ENCODE measurements at regions not wholly inside any gene's neighbourhood (a gene's known extent, or its start where the extent isn't known, plus 50 kb on each side); places are given as distances from the start of the nearest gene placed in this dataset.
"Not testable (repeated sequence)": the region's sequence is repeated elsewhere in the genome, so short reads cannot be mapped to it uniquely, and the experiment has no call there.

- Mint-ChIP-seq H3K27ac (ENCODE audit: unreplicated experiment) (no peak overlapping the region), H3K4me1 (ENCODE audit: low read depth) (no peaks in the 10 kb centered on the region), H3K27me3 (ENCODE audit: low read depth) (peaks cover 18% of the 10 kb centered on the region), H3K36me3 (ENCODE audit: low read depth) (peaks cover 1% of the 10 kb centered on the region), H3K9me3 (ENCODE audit: low read depth) (no peaks in the 10 kb centered on the region), H3K4me3 (ENCODE audit: unreplicated experiment) (no peak overlapping the region)
- DNase-seq (ENCODE audit: low spot score) = no peak
- no peak for TF ChIP-seq CTCF (IDR thresholded peaks at IDR 0.05)
Observed at GRCh38 chr7:112581529-112581928, 100.7 kb downstream of the LSMEM1 start.

- Mint-ChIP-seq H3K9me3 (ENCODE audit: low read depth) (peaks cover 4% of the 10 kb centered on the region), H3K4me3 (ENCODE audit: unreplicated experiment) (no peak overlapping the region), H3K4me1 (ENCODE audit: low read depth) (no peaks in the 10 kb centered on the region), H3K36me3 (ENCODE audit: low read depth) (peaks cover 3% of the 10 kb centered on the region), H3K27ac (ENCODE audit: unreplicated experiment) (no peak overlapping the region), H3K27me3 (ENCODE audit: low read depth) (peaks cover 19% of the 10 kb centered on the region)
- no peak for TF ChIP-seq CTCF (IDR thresholded peaks at IDR 0.05)
- DNase-seq (ENCODE audit: low spot score) = no peak
Observed at GRCh38 chr7:112584290-112584689, 103.5 kb downstream of the LSMEM1 start.

GRCh38 chr7:112587504-112587903, 106.7 kb downstream of the LSMEM1 start:
- no peak for TF ChIP-seq CTCF (IDR thresholded peaks at IDR 0.05)
- H3K4me3 Mint-ChIP-seq (ENCODE audit: unreplicated experiment) = no peak overlapping the region
- DNase-seq (ENCODE audit: low spot score) = no peak
- H3K27me3 Mint-ChIP-seq (ENCODE audit: low read depth) = peaks cover 23% of the 10 kb centered on the region
- peaks cover 1% of the 10 kb centered on the region for H3K36me3 Mint-ChIP-seq (ENCODE audit: low read depth)
- no peak overlapping the region for H3K27ac Mint-ChIP-seq (ENCODE audit: unreplicated experiment)
- H3K4me1 Mint-ChIP-seq (ENCODE audit: low read depth) = no peaks in the 10 kb centered on the region
- H3K9me3 Mint-ChIP-seq (ENCODE audit: low read depth) = peaks cover 12% of the 10 kb centered on the region

- not testable (repeated sequence) for H3K4me1 Mint-ChIP-seq (ENCODE audit: low read depth); H3K36me3 Mint-ChIP-seq (ENCODE audit: low read depth); DNase-seq (ENCODE audit: low spot score); H3K4me3 Mint-ChIP-seq (ENCODE audit: unreplicated experiment); H3K27ac Mint-ChIP-seq (ENCODE audit: unreplicated experiment)
- H3K27me3 Mint-ChIP-seq (ENCODE audit: low read depth) = peaks cover 17% of the 10 kb centered on the region
- peaks cover 12% of the 10 kb centered on the region for H3K9me3 Mint-ChIP-seq (ENCODE audit: low read depth)
Observed at GRCh38 chr7:112592565-112593263, 111.9 kb downstream of the LSMEM1 start.

- Mint-ChIP-seq H3K27me3 (ENCODE audit: low read depth) (peaks cover 15% of the 10 kb centered on the region), H3K27ac (ENCODE audit: unreplicated experiment) (no peak overlapping the region), H3K36me3 (ENCODE audit: low read depth) (no peaks in the 10 kb centered on the region), H3K4me3 (ENCODE audit: unreplicated experiment) (no peak overlapping the region), H3K9me3 (ENCODE audit: low read depth) (peaks cover 7% of the 10 kb centered on the region), H3K4me1 (ENCODE audit: low read depth) (no peaks in the 10 kb centered on the region)
- no peak for TF ChIP-seq CTCF (IDR thresholded peaks at IDR 0.05)
- DNase-seq (ENCODE audit: low spot score) = no peak
Observed at GRCh38 chr7:112594397-112594796, 113.6 kb downstream of the LSMEM1 start.

- Mint-ChIP-seq H3K27me3 (ENCODE audit: low read depth) (peaks cover 17% of the 10 kb centered on the region), H3K9me3 (ENCODE audit: low read depth) (peaks cover 15% of the 10 kb centered on the region), H3K4me3 (ENCODE audit: unreplicated experiment) (no peak overlapping the region), H3K36me3 (ENCODE audit: low read depth) (no peaks in the 10 kb centered on the region), H3K4me1 (ENCODE audit: low read depth) (no peaks in the 10 kb centered on the region), H3K27ac (ENCODE audit: unreplicated experiment) (no peak overlapping the region)
- TF ChIP-seq CTCF (IDR thresholded peaks at IDR 0.05) = no peak
- no peak for DNase-seq (ENCODE audit: low spot score)
Observed at GRCh38 chr7:112596260-112596659, 115.5 kb downstream of the LSMEM1 start.

Measured in chondrocyte (in vitro differentiated cells).